Suprapubic skin (tissue), 4 donors: ENCODE measurements at regions not wholly inside any gene's neighbourhood (a gene's known extent, or its start where the extent isn't known, plus 50 kb on each side); places are given as distances from the start of the nearest gene placed in this dataset.
"Not testable (repeated sequence)": the region's sequence is repeated elsewhere in the genome, so short reads cannot be mapped to it uniquely, and the experiment has no call there.

Experiments
- DNase-seq, 2 donors: peaks; one replicate each; pipeline ENCODE4 v3.0.0-alpha.2; 2019; ENCODE audit warnings: low spot score in 2 of 2
- H3K27ac ChIP-seq: fragments of 200-600 bp; sonication (generic); one replicate; pipeline ENCODE4 v1.5.1; 2019
- H3K27me3 ChIP-seq: fragments of 200-600 bp; sonication (generic); one replicate; pipeline ENCODE4 v1.5.1; 2019
- H3K36me3 ChIP-seq: fragments of 200-600 bp; sonication (generic); one replicate; pipeline ENCODE4 v1.5.1; 2019
- H3K4me1 ChIP-seq: fragments of 200-600 bp; sonication (generic); one replicate; pipeline ENCODE4 v1.5.1; 2019
- H3K4me3 ChIP-seq: fragments of 200-600 bp; sonication (generic); one replicate; pipeline ENCODE4 v1.5.1; 2019; ENCODE audit warnings: mild to moderate bottlenecking
- H3K9me3 ChIP-seq: fragments of 200-600 bp; sonication (generic); one replicate; pipeline ENCODE4 v1.5.1; 2019
- CTCF ChIP-seq, 2 donors: fragments of 200-600 bp in 1 of 2; fragments of 450-650 bp in 1 of 2; sonication (generic) in 1 of 2; IDR thresholded peaks; one replicate each; pipeline ENCODE4 v1.5.1; 2016 to 2019; ENCODE audit warnings: antibody characterized with exemption in 2 of 2, mild to moderate bottlenecking in 1 of 2, moderate library complexity in 1 of 2
- EP300 ChIP-seq: sonication (generic); formaldehyde crosslinking; IDR thresholded peaks from one replicate; pipeline ENCODE4 v1.6.1; 2017; ENCODE audit warnings: antibody characterized with exemption
- POLR2A ChIP-seq, 2 donors: fragments of 450-650 bp; IDR thresholded peaks; one replicate each; pipeline ENCODE4 v1.6.1; 2017; ENCODE audit warnings: antibody characterized with exemption in 2 of 2, mild to moderate bottlenecking in 2 of 2, moderate library complexity in 2 of 2
- POLR2AphosphoS5 ChIP-seq, 3 donors: sonication (generic); formaldehyde crosslinking; IDR thresholded peaks; one replicate each; pipeline ENCODE4 v1.6.1; 2017; ENCODE audit warnings: antibody characterized with exemption in 3 of 3
- WGBS: methylation state at CpG from one replicate; pipeline ENCODE4 v1.1.5; 2018; 5-methylcytosine and 5-hydroxymethylcytosine counted together

- not testable (repeated sequence) for H3K27me3 ChIP-seq, H3K27ac ChIP-seq, H3K4me3 ChIP-seq, H3K36me3 ChIP-seq, H3K9me3 ChIP-seq, DNase-seq, H3K4me1 ChIP-seq
- 61% methylated on average over 1 of the region's 2 CpGs for WGBS
These were observed 268.6 kb upstream of the ZNF322 start for GRCh38 chr6:26928190-26928589.

GRCh38 chr6:26937258-26937657, 277.7 kb upstream of the ZNF322 start:
- 87% methylated on average over 1 of the region's 1 CpG for WGBS
- not testable (repeated sequence) for H3K4me1 ChIP-seq, H3K36me3 ChIP-seq, H3K27ac ChIP-seq, DNase-seq, H3K9me3 ChIP-seq, H3K27me3 ChIP-seq, H3K4me3 ChIP-seq

GRCh38 chr6:26951211-26951610, 291.7 kb upstream of the ZNF322 start:
- H3K27ac ChIP-seq, H3K9me3 ChIP-seq, H3K4me3 ChIP-seq, H3K4me1 ChIP-seq, H3K27me3 ChIP-seq, DNase-seq, H3K36me3 ChIP-seq: not testable (repeated sequence)
- 92% methylated on average over 3 of the region's 3 CpGs for WGBS

GRCh38 chr6:26956078-26956600, 291.4 kb upstream of the PRSS16 start:
- H3K9me3 ChIP-seq, H3K4me1 ChIP-seq, H3K27me3 ChIP-seq, H3K36me3 ChIP-seq: not testable (repeated sequence)
- Histone ChIP-seq H3K4me3 (peak overlapping the region; percentile 72), H3K27ac (peak overlapping the region; percentile 86)
- WGBS: 0% methylated on average over 3 of the region's 20 CpGs
- DNase-seq: peak in 1 of 2 donors; percentile 45

- H3K27me3 ChIP-seq, H3K36me3 ChIP-seq, H3K9me3 ChIP-seq, H3K4me1 ChIP-seq: not testable (repeated sequence)
- Histone ChIP-seq H3K27ac (peak overlapping the region; percentile 86), H3K4me3 (peak overlapping the region; percentile 72)
- WGBS: 2% methylated on average over 12 of the region's 54 CpGs
- TF ChIP-seq CTCF (IDR thresholded peaks at IDR 0.05): peak in 1 of 2 donors; percentile 68
- DNase-seq: peak; percentile 79 to 87
These were observed 290.8 kb upstream of the PRSS16 start for GRCh38 chr6:26956601-26957184.

- not testable (repeated sequence) for DNase-seq, H3K36me3 ChIP-seq, H3K27ac ChIP-seq, H3K27me3 ChIP-seq, H3K4me1 ChIP-seq, H3K9me3 ChIP-seq
- peak overlapping the region; percentile 72 for H3K4me3 ChIP-seq
- 38% methylated on average over 6 of the region's 6 CpGs for WGBS
These were observed 289.9 kb upstream of the PRSS16 start for GRCh38 chr6:26957399-26958127.

- H3K9me3 ChIP-seq, DNase-seq, H3K4me3 ChIP-seq, H3K27me3 ChIP-seq, H3K36me3 ChIP-seq, H3K4me1 ChIP-seq, H3K27ac ChIP-seq: not testable (repeated sequence)
These were observed 286.3 kb upstream of the PRSS16 start for GRCh38 chr6:26961236-26961635.

- H3K36me3 ChIP-seq: no peaks in the 10 kb centered on the region
- no peak overlapping the region for H3K27ac ChIP-seq
- H3K4me3 ChIP-seq: no peak overlapping the region
- 91% methylated on average over 15 of the region's 15 CpGs for WGBS
- no peaks in the 10 kb centered on the region for H3K27me3 ChIP-seq
- DNase-seq: no peak
- TF ChIP-seq CTCF (IDR thresholded peaks at IDR 0.05) (no peak), POLR2AphosphoS5 (IDR thresholded peaks at IDR 0.05) (no peak), EP300 (no peak), POLR2A (IDR thresholded peaks at IDR 0.05) (no peak)
- no peaks in the 10 kb centered on the region for H3K4me1 ChIP-seq
- no peaks in the 10 kb centered on the region for H3K9me3 ChIP-seq
These were observed 245.1 kb upstream of the PRSS16 start for GRCh38 chr6:27002447-27002846.
